Mesodermal cell (in vitro differentiated cells): ENCODE measurements at regions not wholly inside any gene's neighbourhood (a gene's known extent, or its start where the extent isn't known, plus 50 kb on each side); places are given as distances from the start of the nearest gene placed in this dataset.

Experiments
- H3K27ac ChIP-seq: 2 replicates; pipeline ENCODE4 v1.7.0; 2013; ENCODE audit warnings: mild to moderate bottlenecking, low read depth, low read length, moderate library complexity; ENCODE audit not compliant: severe bottlenecking
- H3K36me3 ChIP-seq: 2 replicates; pipeline ENCODE4 v1.7.1; 2013; ENCODE audit warnings: mild to moderate bottlenecking, low read length, moderate library complexity; ENCODE audit not compliant: control insufficient read depth, insufficient read depth
- H3K4me1 ChIP-seq: one replicate; pipeline ENCODE4 v1.7.1; 2013; ENCODE audit warnings: mild to moderate bottlenecking, low read length; ENCODE audit not compliant: insufficient read depth, control insufficient read depth, poor library complexity, severe bottlenecking
- H3K4me3 ChIP-seq: 2 replicates; pipeline ENCODE4 v1.7.0; 2013; ENCODE audit warnings: low read length, control low read depth, mild to moderate bottlenecking; ENCODE audit not compliant: insufficient read depth, poor library complexity, severe bottlenecking; ENCODE audit errors: extremely low read depth
- H3K9me3 ChIP-seq: 2 replicates; pipeline ENCODE4 v1.7.1; 2013; ENCODE audit warnings: mild to moderate bottlenecking, low read length, moderate library complexity; ENCODE audit not compliant: control insufficient read depth
- WGBS, 2 experiments: methylation state at CpG; one replicate each; pipeline ENCODE4 v1.1.5; 2013; ENCODE audit warnings: missing lambda C conversion rate in 2 of 2; ENCODE audit not compliant: insufficient coverage in 2 of 2; 5-methylcytosine and 5-hydroxymethylcytosine counted together

DNA sequence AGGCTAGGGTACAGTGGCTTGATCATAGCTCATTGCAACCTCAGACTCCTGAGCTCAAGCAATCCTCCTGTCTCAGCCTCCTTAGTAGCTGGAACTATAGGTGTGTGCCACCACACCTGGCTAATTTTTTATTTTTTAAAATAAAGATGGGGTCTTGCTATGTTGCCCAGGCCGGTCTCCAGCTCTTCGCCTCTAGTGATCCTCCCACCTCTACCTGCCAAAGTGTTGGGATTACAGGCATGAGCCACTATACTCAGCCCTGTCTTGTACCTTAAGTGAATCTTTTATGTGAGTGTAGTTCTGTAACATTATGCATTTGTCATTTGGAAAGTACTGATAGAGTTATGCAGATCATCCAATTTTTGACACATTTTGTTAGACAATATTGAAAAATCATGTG is 66.9 kb upstream of the C15orf39 start:
- peaks cover 10% of the 10 kb centered on the region for H3K4me1 ChIP-seq
- no peaks in the 10 kb centered on the region for H3K9me3 ChIP-seq
- H3K27ac ChIP-seq = no peak overlapping the region
- whole genome bisulfite sequencing, 2 experiments = 100% methylated on average over 2 of the region's 2 CpGs; no CpG with 5 or more reads in 1 of the 2 experiments
- no peak overlapping the region for H3K4me3 ChIP-seq
- no peaks in the 10 kb centered on the region for H3K36me3 ChIP-seq

- Histone ChIP-seq H3K36me3 (no peaks in the 10 kb centered on the region), H3K9me3 (no peaks in the 10 kb centered on the region), H3K4me1 (peaks cover 10% of the 10 kb centered on the region), H3K27ac (no peak overlapping the region), H3K4me3 (no peak overlapping the region)
- WGBS, 2 experiments = 67 to 80% methylated on average over 2 to 3 of the region's 3 CpGs
Observed at GRCh38 chr15:75136118-75136517, 65.6 kb upstream of the C15orf39 start.

DNA sequence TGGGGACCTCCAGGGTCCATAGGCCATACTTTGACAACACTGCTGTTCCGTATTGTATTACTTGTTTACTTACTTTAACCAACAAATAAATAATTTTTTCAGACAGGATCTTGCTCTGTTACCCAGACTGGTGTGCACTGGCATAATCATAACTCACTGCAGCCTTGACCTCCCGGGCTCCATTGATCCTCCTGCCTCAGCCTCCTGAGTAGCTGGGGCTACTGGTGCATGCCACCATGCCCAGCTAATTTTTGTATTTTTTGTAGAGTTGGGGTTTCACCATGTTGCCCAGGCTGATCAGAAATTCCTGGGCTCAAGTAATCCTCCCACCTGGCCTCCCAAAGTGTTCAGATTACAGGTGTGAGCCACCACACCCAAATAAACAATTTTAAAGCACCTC is 64.9 kb upstream of the C15orf39 start:
- H3K27ac ChIP-seq = no peak overlapping the region
- H3K9me3 ChIP-seq = no peaks in the 10 kb centered on the region
- H3K4me1 ChIP-seq = peaks cover 10% of the 10 kb centered on the region
- no peaks in the 10 kb centered on the region for H3K36me3 ChIP-seq
- WGBS, 2 experiments = 100% methylated on average over 2 of the region's 2 CpGs
- H3K4me3 ChIP-seq = no peak overlapping the region

GRCh38 chr15:75138016-75138999 is 63.4 kb upstream of the C15orf39 start:
- WGBS, 2 experiments = 74 to 76% methylated on average over 16 to 20 of the region's 20 CpGs
- Histone ChIP-seq H3K4me3 (no peak overlapping the region), H3K4me1 (peaks cover 10% of the 10 kb centered on the region), H3K36me3 (no peaks in the 10 kb centered on the region), H3K9me3 (peaks cover 14% of the 10 kb centered on the region), H3K27ac (peak overlapping the region; percentile 20)

DNA sequence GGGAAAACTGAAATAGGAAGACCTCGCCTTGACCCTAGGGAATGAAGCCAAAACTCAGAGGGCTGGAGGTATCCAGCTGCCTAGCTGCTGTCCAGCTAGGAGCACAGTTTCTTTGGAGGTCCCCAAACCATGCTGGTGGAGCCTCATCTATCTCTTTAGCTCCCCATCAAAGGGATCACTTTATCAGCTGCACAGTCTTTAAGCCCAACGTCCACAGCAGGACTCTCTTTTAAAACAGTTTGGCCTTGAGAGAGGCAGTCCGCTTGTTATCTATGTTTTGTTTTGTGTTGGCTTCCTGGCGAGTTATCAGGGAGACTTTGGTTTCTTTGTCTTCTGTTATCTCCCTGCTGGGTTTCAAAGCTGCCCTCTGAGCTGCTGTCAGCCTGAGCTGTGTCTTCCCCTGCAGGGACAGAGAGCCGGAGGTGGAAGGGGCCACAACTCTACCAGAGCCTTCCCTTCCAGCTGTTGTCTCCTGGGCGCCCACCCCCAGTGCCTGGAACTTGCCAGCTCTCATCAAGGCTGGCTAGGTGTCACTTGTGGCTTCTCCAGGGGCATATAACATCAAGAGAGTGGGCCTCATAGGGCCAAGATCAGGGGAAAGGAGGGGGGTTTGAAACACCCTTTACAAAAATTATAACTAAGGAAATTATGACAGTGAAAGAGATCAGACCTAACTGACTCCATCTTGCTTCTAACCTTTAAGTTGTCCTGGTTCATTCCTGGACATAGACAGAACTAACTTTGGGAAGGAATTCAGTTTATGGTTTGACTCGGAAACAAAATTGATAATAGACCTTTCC is 61.4 kb upstream of the C15orf39 start:
- Histone ChIP-seq H3K36me3 (no peaks in the 10 kb centered on the region), H3K4me3 (no peak overlapping the region), H3K9me3 (peaks cover 32% of the 10 kb centered on the region), H3K4me1 (peaks cover 10% of the 10 kb centered on the region), H3K27ac (peak overlapping the region; percentile 55)
- 28 to 35% methylated on average over 5 of the region's 7 CpGs for WGBS, 2 experiments

DNA sequence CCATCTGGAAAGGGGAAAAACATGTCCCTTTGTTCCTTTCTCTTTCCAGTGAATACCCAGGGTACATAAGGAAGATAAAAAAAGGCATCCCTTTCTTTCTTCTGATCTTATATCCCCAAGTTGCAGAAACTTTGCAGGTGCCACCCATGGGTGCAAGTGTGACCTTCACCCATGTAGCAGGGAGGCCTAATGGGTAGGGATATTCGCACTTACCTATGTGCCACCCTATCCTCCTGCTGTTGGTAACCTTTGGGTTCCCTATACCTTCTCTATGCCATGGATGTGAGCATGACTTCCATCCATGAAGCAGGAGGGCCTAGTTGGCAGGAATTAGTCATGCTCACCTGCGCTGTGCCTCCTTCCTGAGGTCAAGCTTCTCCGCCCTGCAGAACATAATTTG is 59.2 kb upstream of the C15orf39 start:
- Histone ChIP-seq H3K9me3 (peaks cover 38% of the 10 kb centered on the region), H3K4me1 (peaks cover 10% of the 10 kb centered on the region), H3K4me3 (no peak overlapping the region), H3K36me3 (no peaks in the 10 kb centered on the region), H3K27ac (no peak overlapping the region)
- 93 to 96% methylated on average over 3 of the region's 3 CpGs for WGBS, 2 experiments

GRCh38 chr15:75143738-75144334 is 57.8 kb upstream of the C15orf39 start:
- peaks cover 38% of the 10 kb centered on the region for H3K9me3 ChIP-seq
- peaks cover 2% of the 10 kb centered on the region for H3K4me1 ChIP-seq
- no peaks in the 10 kb centered on the region for H3K36me3 ChIP-seq
- no peak overlapping the region for H3K4me3 ChIP-seq
- no peak overlapping the region for H3K27ac ChIP-seq
- WGBS, 2 experiments = 81 to 94% methylated on average over 5 of the region's 5 CpGs

- Histone ChIP-seq H3K36me3 (no peaks in the 10 kb centered on the region), H3K27ac (no peak overlapping the region), H3K9me3 (peaks cover 38% of the 10 kb centered on the region), H3K4me3 (no peak overlapping the region), H3K4me1 (no peaks in the 10 kb centered on the region)
- WGBS, 2 experiments = 74 to 81% methylated on average over 6 to 7 of the region's 7 CpGs
Observed at GRCh38 chr15:75145027-75145841, 56.4 kb upstream of the C15orf39 start.

DNA sequence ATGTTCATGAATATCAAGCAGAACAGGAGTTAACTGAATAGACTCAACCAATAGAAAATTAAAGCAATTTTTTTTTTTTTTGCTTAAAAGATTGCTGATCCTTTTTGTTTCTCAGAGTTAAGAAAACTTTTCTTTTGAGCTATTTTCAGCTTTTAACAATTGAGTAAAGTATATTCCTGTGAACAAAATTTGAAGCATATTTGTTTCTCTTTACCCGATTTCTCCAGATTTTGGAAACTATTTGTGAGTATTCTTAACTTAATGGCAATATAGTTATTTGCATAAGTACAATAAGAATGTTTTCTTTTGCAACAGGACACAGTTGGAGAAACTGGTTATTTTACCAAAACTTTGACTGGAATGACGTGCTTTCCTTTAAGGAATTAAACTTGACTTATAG is 53.4 kb upstream of the C15orf39 start:
- Histone ChIP-seq H3K4me1 (no peaks in the 10 kb centered on the region), H3K4me3 (no peak overlapping the region), H3K9me3 (peaks cover 25% of the 10 kb centered on the region), H3K27ac (no peak overlapping the region), H3K36me3 (no peaks in the 10 kb centered on the region)
- WGBS, 2 experiments = 88 to 100% methylated on average over 1 of the region's 2 CpGs
